ENCODE measurements at regions not wholly inside any gene's neighbourhood (a gene's known extent, or its start where the extent isn't known, plus 50 kb on each side); places are given as distances from the start of the nearest gene placed in this dataset.

DNA sequence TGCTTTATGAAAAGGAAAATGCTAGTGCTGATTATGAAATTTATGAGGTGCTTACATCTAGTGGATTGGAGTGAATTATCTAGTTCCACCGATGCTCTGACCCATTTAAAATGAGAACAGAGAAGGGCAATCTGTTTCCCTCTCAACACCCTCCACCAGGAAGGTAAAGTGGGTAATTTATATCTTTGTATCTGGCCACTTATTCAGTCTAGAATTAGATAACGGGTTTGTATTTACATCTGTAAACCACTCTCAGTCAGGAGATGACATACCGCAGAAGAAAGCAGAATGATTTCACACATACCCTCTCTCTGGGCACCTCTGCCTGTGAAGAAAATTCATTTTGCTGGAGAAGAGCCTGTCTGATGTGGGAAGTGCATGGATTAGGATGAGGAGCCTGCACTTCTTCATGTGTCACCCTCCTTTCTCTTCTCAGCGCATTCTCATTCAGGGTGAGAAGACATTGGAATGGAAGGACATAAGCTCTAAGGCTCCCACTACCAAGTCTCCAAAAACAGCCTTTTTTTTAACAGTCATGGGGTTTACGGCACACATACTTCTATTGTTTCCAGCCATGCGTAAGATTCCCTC is 646.7 kb upstream of the SALL1 start:
- no peak for DNase-seq (ENCODE audit: low read depth in 2 of 2)

DNA sequence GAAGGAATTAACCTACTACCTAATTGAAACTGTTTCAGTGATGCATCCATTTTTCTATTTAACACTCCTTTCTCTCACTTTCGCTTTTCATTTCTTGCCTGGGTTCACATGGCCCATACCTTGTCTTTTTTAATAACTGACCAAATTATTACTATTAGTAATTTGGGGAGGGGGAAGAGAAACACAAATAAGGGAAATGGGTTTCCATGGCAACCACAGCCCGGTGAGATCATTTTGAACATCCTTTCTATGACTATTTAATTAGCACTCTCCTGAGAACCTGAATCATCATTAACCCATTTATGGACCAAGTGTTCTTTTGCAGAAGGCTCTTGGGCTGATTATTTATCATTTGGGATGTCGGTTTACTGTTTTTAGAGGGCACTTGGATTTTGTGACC is 628.2 kb upstream of the SALL1 start:
- no peak for DNase-seq (ENCODE audit: low read depth in 2 of 2)

DNA sequence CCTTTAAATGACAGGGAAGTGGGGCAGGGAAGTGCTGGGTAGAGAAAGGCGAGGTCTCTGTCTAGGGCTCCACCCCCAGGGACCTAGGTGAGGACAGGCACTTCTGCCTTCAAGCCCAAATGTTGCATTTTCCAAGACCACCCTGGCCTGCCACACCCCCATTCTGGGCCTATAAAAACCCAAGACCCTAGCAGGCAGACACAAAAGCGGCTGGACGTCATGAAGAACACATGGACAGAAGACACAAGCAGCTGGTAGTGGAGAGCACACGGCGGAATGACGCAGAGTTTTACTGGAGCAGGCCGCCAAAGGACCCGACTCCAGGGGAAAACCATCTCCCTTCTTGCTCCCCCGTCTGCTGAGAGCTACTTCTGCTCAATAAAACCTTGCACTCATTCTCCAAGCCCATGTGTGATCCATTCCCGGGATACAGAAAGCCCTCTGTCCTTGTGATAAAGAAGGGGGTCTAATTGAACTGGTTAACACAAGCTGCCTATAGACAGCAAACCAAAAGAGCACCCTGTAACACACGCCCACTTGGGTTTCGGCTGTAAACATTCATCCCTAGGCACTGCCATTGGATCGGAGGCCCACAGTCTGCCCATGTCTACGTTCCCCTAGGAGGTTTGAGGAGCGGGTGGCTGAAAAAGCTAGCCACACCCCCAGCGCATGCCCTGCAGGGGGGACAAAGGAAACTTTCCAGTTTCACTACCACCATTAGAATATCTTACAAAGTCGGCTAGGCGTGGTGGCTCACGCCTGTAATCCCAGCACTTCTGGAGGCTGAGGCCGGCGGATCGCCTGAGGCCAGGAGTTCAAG is 622.2 kb upstream of the SALL1 start:
- DNase-seq (ENCODE audit: low read depth in 2 of 2) = no peak

DNA sequence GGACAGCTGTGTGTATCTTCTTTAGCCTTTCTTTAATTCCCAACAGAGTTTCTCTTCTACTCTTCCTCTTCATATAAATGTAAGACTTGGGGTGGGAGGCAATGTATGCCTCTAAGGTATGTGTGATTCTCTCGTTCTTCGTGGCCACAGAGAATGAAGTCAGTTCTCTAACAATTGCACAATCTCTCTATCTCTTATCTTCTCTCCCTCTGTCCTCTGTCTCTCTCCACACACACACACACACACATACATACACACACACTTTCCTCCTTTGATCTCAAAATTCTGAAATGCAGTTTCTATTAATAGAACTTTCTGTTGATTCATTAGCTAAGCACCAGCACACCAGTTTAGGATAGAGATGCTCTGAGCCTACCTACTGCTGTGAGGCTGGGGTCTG is 615.7 kb upstream of the SALL1 start:
- no peak for DNase-seq (ENCODE audit: low read depth in 2 of 2)

DNA sequence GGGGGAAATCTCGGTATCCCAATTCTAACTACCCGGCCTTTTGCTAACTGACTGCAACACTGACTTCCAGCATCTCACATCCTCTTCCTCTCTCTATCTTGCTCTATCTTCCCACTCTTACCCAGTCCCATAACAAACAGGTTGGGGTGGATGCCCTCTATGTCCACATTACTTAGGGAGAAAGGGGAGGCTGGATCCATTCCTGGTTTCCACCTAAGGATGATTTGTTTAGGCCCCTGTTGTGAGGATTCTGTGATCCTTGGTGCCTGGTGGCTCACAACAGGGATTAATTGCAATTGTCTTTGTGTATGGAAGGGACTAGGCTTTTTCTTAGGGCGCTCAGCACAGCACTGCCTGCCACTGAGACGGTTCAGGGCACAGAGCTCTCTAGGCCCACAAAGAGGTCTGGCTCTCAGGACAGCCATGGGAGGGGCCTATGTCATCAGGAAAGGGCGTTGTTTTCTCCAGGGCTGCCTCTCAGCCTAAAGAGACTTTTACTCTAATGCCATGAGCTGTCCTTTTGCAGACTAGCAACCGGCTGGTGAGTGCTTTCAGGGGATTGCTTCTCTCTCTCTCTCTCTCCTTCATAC is 612.1 kb upstream of the SALL1 start:
- no peak for DNase-seq (ENCODE audit: low read depth in 2 of 2)

DNA sequence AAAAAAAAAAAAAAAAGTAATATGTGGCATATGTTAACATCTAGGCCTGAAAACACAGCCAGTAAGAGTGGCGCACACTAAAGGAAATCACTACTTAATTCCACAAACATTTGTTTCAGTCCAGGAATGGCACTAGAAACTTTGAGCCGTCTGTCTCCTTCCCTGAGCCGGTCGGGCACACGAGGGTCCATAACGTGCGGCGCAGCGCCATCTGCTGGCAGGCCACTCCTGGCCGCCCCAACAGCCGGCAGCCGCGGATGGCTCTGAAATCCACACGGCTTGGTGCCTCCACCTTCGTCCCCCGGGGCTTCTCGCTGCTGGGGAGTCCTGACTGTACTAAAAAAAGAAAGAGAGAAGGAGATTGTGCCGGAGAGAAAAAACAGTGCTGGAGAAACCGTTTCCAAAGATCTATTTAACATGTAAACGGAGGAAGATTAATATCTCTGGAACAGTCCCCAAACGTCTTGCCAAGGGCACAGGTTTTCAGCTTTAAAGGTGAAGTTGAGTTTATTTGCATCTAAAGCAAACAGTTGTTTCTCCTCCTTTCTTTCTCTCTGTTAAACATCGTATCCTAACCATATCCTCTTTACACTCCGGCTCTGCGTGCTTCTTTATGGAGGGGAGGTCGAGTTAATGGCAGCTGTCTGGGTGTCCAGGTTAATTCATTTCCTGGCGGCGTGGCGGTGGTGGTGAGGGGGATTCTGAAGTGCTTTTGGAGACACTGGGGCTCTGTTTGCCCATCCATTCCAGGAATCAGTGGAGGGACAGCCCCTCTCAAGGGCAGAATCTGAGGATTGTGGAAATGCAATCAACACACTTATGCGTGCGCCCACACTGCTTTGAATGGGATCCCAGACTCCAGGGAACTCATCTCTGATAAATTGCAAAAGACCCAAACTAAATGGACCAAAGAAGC is 611.3 kb upstream of the SALL1 start:
- DNase-seq (ENCODE audit: low read depth in 2 of 2) = peak; percentile 44 to 45

DNA sequence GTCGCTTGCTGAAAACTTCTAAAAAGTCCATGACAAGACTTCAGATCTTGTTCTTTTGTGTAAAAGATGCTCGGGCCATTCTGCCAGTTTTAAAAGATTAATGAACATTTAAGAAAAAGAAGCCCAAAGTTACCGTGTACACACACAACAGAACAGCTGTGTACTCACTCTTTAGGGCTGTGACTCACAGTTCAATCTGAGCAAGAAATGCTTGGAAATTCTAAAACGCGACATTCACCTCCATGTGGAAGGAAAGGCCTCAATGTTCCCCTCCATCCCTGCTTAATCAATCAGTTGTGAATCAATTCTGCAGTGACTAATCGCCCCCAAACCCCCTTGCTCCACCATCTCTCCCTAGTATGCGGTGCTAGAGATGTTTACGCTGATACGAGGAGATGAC is 609.9 kb upstream of the SALL1 start:
- no peak for DNase-seq (ENCODE audit: low read depth in 2 of 2)

DNA sequence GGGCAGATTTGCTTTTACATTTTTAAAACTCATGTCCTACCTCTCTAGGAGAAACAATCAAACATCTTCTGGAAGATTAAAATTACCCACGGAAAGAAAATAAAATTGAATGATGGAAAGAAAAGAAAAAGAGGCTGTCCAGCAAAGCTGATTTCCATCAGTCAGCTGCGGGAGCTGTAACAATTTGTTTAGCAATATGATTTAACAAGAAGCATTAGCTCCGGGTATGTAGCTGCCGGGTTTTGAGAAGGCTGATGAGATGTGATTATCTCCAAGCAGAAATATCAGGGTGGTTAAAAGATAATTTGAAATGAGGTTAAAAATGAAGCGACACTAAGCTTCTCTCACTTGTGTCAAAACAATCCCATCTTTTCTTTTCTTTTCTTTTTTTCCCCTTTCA is 608.9 kb upstream of the SALL1 start:
- DNase-seq (ENCODE audit: low read depth in 2 of 2) = no peak

DNA sequence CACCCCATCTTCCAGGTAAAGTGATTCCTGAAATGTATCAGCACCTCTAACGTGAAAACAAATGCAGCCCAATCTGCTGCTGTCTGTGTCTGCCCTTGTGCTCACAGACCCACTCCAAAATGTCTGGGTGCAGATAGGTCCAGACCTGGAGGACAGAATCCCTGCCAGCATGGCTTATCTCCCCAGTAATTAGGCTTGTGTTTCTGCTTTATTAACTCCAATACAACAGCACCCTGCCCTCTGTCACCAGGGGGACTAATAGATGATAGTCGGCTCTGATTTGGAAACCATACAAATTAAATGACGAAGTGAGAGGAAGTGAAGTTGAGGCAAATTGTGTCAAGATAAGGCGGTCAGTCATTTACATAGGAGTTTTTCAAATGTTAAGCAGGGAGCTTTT is 608.3 kb upstream of the SALL1 start:
- no peak for DNase-seq (ENCODE audit: low read depth in 2 of 2)

DNA sequence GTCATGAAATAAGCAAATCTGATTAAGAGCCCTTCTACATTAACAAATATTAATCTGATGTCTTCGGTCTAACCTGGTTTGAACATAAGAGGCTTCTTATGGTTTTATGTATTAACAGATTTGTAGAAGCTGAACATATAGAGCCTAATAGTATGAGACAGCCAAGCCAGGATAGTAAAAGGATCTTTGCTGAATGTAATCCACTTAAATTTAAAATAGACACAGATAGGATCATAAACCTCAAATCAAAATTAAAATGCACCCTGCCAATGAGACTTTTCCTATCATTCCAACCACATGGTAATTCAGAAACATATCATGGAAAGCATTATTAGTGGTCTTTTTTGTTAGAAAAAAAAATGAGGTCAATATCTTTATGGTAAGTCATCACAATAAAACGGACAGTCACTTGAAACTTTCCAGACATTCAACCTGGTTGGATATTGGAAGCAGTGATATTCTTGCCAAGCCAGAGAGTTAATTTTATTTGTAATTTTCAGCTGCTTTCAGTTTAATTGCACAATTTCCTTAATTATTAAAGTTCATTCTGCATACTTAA is 606.9 kb upstream of the SALL1 start:
- no peak for DNase-seq (ENCODE audit: low read depth in 2 of 2)

DNA sequence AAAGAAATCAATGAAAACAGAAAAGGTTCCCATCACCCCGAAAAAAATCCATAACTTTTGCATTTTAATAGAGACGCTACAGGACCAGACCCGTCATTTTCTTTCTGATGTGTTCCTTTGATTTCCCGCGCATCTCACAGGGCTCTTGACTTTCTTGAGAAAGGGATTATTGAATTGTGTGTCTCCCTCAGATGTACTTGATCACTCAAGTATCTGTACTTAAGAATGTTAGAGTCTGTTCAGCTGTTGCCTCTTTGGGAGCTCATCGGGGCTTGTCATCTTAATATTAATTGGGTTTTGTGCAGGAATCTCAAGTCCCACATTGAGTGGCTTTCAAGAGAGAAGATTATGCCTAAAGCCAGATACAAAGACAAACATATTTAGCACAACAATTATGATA is 606.4 kb upstream of the SALL1 start:
- no peak for DNase-seq (ENCODE audit: low read depth in 2 of 2)

DNA sequence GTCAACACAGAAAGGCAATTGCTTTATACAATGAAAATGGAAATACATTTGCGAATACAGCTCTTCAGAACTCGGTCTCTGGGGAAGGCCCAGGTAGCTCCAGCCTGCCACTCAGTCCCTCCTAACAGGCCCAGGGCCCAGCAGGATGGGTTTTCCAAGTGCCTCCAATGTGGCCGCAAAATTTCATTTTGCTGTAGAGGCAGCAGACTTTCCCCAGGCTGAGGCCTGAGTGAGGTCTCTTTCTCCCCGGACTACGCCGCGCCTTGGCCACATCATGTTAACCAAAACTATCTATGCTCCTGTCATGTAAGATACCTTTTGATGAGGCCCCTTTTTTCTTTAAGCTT is 606.0 kb upstream of the SALL1 start:
- no peak for DNase-seq (ENCODE audit: low read depth in 2 of 2)

DNA sequence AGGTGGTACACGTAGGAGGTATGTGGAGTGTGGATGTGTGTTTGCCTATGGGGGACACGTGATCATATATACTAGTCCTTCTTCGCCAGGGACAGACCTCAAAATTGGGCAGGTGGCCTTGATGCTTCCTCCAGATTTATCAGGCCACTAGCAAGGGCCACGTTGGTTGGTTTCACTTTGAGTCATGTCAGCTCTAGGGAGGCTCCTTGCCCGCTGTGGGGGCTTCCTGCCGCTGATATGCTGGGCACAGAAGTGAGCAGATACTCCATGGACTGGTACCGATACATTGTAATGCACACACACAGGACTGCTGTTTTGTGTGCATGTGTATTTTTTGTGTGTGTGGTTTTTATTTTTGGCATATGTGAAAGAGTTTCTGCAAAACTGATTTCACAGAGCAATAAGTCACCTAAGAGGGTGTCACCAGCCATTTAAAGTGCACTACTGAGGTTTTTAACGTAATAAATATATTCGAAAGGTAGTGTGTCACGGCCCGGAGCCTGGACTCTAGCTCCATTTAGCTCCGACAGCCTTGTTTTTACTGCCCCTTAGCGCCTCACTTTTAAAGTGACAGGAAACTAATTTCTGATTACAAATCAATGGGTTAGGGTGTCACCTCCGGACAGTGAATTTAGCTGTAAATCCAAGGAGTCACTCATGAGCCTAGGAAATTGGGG is 605.5 kb upstream of the SALL1 start:
- no peak for DNase-seq (ENCODE audit: low read depth in 2 of 2)

DNA sequence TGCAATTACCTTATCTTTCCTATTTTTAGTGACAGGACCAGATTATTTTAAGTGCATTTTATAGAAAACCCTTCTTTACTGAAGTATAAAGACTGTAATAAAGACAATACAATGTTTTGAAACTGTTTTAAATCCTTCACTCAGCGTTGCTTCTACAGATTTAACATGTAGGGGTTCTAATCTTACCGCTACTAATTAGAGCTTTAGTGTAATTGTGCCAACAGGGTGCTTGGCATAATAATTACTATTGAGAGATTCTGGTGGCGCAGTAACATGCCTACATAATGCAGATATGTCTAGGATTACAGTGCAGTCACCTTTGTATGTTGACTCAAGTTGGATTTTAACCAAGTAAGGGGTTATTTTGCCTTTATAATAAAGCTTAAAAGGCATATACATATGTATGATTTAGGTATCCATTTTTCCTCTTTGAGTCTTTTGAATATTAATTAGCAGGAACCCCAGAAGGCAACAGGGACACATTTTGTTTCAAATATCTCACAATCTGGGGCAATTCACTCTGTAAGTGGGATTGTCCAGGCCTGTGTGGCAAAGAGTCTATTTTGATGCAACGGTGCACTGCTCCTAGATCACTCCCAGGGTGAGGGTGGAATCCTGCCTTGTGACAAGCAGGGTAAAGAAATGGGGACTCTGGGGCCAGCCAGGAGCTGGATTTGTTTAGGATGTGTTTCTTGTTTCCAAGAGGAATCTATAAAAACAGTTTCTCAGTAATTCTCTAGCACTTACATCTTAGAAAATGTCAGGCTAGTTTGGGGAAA is 604.7 kb upstream of the SALL1 start:
- DNase-seq (ENCODE audit: low read depth in 2 of 2) = no peak

DNA sequence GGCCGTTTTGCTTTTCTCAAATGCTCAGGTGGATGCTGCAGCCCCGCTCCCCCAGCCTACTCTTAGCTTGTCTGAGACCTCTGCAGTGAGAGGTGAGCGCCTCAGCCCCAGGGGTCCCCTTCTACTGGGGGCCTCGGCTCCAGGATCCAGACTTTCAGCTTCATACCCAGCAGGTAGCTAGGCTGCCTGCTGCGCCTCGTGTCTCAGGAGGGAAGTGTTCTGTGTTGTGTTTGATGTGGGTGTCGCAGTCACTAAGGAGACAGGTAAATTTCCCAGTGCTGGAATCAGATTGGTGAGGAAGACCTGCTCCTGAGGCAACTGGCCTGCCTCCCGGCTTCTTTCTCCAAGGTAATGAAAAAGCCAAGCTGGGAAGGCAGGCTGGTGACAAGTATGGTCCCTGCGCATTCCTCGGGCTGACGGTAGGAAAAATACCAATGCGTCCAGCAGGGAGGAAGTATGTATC is 604.0 kb upstream of the SALL1 start:
- no peak for DNase-seq (ENCODE audit: low read depth in 2 of 2)

DNA sequence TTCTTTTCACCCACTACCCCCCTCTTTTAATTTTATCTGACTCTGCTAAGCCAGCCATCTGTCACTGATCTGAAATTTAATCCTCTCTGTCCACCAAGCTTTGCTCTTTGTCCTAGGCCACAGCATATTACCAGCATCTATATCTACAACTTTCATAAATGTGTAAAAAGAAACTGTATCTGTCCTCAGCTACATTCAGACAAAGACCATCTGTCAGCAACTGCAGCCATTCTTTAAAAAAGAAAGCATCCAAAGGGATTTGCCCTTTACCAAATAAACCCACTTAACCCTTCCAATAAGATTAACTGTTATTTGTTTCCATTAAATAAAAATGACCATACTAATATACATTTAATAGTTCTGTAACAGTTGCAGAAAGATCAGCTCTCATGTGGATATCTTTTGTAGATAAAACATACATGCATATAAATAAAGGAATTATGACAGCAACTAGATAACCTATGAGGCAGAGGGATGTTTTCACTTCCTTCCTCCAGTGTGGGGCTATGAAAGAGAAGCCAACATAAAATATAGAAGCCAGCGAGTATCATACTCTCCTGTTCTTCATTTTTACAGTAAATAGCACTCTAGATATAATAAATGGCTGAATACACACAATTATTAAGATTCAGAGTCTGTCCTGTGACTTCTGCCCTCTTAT is 602.5 kb upstream of the SALL1 start:
- DNase-seq (ENCODE audit: low read depth in 2 of 2) = no peak

DNA sequence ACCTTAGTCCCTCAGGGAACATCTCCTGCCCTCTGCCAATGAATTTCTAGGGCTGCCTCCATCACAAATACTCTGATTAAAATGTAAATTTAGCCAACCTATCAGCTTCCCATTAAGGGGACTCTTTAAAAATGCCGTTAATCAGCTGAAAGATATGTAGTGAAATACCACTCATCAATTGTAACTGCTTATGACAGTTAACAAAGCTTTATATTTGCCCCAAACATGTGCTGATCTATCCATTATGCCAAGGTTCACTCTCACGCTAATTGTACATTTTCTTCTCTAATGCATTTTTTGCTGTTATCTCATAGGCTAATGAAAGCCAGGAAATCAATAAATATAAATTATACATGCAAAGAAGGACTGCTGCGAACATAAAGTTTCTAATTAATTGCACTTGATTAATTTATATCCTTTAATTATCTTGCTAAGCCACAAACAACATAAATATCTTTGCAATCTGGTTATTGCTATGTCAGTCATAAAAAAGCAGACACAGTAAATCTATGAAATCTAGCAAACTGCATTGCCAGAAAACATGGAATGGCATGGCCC is 601.4 kb upstream of the SALL1 start:
- DNase-seq (ENCODE audit: low read depth in 2 of 2) = no peak

DNA sequence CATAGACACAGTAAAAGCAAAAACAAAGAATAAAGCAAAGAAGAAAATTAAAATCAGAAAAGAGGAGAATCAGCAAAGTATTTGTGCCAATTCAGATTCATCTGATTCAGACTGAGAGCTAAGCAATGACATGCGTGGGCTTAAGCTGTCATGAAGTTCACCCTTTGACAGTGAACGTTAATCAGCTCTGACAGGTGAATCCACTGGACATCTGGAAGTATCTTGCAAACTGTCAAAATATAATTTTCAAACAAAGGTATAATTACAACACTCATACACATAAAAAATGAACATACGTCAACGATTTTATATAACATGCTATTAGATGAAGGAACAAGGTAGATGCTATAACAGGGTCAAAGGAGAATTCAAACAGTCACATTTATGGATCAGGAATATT is 596.3 kb upstream of the SALL1 start:
- DNase-seq (ENCODE audit: low read depth in 2 of 2) = no peak

DNA sequence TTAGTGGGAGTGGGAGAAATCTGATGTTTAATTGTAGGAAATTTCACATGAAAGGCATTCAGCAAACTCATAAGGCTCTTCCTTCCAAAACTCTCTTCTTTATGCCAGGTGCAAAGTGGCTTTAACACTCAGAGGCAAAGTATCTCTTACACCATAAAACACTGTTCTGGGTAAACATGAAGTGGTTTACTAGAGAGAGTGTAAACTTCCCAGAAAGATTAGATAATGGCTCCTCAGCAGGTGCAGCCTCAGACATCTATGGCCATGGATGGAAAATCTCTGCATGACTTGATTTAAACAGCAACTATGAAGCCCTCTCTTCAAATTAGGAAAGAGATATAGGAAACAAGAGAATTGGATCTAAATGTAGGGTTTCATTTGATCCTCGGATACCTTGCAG is 583.1 kb upstream of the SALL1 start:
- no peak for DNase-seq (ENCODE audit: low read depth in 2 of 2)

DNA sequence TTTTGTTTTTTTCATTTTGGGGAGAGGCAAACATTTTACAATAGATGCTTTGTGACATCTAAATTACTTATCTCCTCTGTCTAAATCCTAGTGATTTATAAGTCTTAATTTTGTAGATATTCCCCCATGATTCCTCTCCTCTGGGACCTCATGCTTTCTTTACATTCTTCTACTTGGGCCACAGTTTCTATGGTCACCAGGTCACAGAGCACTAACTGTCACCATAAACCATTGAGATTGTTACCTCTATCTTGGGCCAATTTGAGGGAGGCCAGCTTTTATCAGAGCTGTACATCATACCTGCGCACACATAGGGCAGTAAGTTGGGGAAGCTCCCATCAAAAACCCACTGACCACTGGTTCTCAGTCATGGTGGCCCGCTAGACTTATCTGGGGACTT is 582.1 kb upstream of the SALL1 start:
- DNase-seq (ENCODE audit: low read depth in 2 of 2) = no peak
